ENCODE measurements at regions not wholly inside any gene's neighbourhood (a gene's known extent, or its start where the extent isn't known, plus 50 kb on each side); places are given as distances from the start of the nearest gene placed in this dataset.

DNA sequence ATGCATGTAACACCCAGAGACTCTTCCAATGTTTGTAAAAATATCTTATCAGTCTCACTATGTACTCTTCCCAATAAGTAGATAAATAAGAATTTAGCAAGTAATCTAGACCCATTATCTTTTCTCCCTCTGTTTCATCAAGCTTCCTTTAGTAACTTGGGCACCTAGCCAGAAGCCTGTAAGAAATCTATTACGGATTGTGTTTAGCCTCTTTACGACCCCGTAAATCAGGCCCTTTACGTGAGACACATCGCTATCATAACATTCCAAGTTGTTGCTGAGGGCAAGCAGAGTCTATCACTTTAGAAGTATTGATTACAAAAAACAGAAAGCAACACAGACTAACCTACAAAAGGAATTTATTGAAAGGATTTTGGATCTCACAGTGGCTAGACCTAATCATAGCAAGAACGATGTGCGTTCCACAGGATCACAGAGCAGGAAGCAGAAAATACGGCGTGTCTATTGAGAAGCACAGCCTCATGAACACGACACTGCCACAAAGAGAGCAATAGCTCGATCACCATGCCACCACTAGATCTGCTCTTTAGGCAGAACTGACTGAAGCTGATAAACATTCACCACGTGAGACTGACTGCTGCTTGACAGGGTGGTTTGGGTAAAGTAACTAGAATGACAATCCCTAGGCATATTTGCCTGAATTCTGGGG is 922.1 kb downstream of the AMY1C start:
- DNase-seq (ENCODE audit: low read depth, low spot score), result no peak
- TF ChIP-seq, protein P1, sequence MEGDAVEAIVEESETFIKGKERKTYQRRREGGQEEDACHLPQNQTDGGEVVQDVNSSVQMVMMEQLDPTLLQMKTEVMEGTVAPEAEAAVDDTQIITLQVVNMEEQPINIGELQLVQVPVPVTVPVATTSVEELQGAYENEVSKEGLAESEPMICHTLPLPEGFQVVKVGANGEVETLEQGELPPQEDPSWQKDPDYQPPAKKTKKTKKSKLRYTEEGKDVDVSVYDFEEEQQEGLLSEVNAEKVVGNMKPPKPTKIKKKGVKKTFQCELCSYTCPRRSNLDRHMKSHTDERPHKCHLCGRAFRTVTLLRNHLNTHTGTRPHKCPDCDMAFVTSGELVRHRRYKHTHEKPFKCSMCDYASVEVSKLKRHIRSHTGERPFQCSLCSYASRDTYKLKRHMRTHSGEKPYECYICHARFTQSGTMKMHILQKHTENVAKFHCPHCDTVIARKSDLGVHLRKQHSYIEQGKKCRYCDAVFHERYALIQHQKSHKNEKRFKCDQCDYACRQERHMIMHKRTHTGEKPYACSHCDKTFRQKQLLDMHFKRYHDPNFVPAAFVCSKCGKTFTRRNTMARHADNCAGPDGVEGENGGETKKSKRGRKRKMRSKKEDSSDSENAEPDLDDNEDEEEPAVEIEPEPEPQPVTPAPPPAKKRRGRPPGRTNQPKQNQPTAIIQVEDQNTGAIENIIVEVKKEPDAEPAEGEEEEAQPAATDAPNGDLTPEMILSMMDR (IDR thresholded peaks at IDR 0.05; ENCODE audit: low read depth, low read length), result no peak
- in situ Hi-C loops (cut with HindIII; ENCODE audit: low sequenced_read_pairs), result no loop called here
- H3K4me3 ChIP-seq (ENCODE audit: low read depth, low read length), result no peak overlapping the region

DNA sequence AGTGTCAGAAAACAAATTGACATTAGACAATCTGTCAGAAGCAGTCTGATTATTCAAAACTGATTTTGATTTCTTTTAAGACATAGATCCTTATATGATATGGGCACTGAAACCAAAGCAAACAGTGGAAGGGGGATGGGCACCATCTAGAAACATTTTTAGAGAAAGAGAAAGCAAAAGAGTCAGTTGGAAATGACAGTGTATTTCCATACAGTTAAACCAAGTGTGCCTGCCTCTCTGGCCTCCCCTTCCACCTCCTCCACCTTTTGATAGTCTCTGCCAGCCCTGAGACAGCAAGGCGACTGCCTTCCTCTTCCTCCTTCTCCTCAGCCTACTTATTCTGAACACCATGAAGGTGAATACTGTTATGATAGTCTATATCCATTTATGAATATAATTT is 949.7 kb downstream of the AMY1C start:
- no peak overlapping the region for H3K4me3 ChIP-seq (ENCODE audit: low read depth, low read length)
- TF ChIP-seq, protein P1 (IDR thresholded peaks at IDR 0.05; ENCODE audit: low read depth, low read length), result no peak
- no peak for DNase-seq (ENCODE audit: low read depth, low spot score)
- in situ Hi-C loops (cut with HindIII; ENCODE audit: low sequenced_read_pairs), result no loop called here

DNA sequence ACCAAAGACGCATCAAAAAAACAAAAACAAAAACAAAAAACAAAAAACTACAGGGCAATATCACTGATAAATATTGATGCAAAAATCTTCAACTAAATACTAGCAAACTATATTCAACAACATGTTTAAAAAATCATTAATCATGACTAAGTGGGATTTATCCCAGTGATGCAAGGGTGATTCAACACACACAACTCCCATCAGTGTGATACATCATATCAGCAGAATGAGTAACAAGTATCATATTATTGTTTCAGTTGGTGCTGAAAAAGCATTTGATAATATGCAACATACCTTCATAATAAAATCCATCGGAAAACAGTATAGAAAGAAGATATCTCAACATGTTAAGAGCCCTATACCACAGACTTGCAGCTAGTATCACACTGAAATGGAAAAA is 953.0 kb downstream of the AMY1C start:
- DNase-seq (ENCODE audit: low read depth, low spot score), result no peak
- TF ChIP-seq, protein P1 (IDR thresholded peaks at IDR 0.05; ENCODE audit: low read depth, low read length), result no peak
- in situ Hi-C loops (cut with HindIII; ENCODE audit: low sequenced_read_pairs), result no loop called here
- H3K4me3 ChIP-seq (ENCODE audit: low read depth, low read length), result no peak overlapping the region

DNA sequence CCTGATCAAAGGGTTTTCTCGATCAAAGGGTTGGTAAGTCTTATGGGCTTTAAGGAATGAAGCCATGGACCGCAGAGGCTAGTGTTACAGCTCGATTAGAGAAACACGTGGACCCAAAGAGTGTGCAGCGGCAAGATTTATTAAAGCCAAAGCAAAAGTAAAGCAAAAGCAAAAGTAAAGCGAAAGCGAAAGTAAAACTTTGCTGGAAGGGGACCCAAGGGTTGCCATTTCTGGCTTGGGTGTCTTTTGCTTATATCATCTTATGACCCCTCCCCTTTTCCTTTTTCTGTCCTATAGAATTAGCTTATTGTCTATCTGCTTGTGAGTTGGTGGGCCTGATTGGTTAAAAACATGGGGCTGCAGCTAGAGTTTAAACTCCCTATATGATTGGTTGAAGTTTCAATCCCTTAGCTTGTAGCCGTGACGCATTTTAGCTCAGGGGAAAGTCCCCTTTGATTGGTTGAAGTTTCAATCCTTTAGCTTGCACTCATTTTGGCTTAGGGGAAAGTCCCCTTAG is 957.0 kb downstream of the AMY1C start:
- in situ Hi-C loops (cut with HindIII; ENCODE audit: low sequenced_read_pairs), result no loop called here
- DNase-seq (ENCODE audit: low read depth, low spot score), result no peak
- H3K4me3 ChIP-seq (ENCODE audit: low read depth, low read length), result no peak overlapping the region
- TF ChIP-seq, protein P1 (IDR thresholded peaks at IDR 0.05; ENCODE audit: low read depth, low read length), result no peak

DNA sequence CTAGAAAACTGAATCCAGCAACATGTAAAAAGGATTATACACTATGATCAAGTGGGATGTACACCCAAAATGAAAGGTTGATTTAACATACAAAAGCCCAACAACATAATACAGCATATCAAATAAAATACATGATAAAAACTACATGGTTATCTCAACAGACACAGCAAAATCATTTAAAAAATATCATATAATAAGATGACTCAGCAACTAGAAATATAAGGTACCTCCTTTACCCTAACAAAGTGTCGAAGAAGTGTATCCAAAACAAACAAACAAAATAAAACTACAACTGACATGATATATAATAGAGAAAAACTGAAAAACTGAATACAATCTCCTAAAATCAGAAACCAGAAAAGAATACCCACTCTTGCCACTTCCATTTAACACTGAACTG is 969.1 kb downstream of the AMY1C start:
- H3K4me3 ChIP-seq (ENCODE audit: low read depth, low read length), result no peak overlapping the region
- TF ChIP-seq, protein P1 (IDR thresholded peaks at IDR 0.05; ENCODE audit: low read depth, low read length), result no peak
- in situ Hi-C loops (cut with HindIII; ENCODE audit: low sequenced_read_pairs), result no loop called here

DNA sequence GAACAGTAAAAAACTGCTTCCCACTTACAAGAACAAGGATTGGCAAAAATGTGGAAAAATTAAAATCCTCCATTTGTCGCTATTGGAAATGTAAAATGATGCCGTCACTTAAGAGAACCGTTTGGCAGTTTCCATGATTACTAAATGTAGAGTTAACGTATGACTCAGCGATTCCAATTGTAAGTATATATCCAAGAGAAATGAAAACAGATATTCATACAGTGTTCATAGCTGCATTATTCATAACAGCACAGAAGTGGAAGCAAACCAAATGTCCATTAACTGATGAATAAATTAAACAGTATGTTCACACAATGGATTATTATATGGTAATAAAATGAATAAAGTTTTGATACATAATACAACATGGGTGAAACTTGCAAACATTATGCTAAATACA is 971.0 kb downstream of the AMY1C start:
- in situ Hi-C loops (cut with HindIII; ENCODE audit: low sequenced_read_pairs), result no loop called here

More for the DNA sequence above, 969.1 kb downstream of the AMY1C start:
- DNase-seq (ENCODE audit: low read depth, low spot score), result no peak

More for the DNA sequence above, 971.0 kb downstream of the AMY1C start:
- no peak overlapping the region for H3K4me3 ChIP-seq (ENCODE audit: low read depth, low read length)
- TF ChIP-seq, protein P1 (IDR thresholded peaks at IDR 0.05; ENCODE audit: low read depth, low read length), result no peak
- DNase-seq (ENCODE audit: low read depth, low spot score), result no peak

Measured in astrocyte of the spinal cord (primary cell).